ENCODE measurements at regions not wholly inside any gene's neighbourhood (a gene's known extent, or its start where the extent isn't known, plus 50 kb on each side); places are given as distances from the start of the nearest gene placed in this dataset.

GRCh38 chr6:142544199-142544838, 242.5 kb downstream of the ADGRG6 start:
- no peak overlapping the region for H3K4me3 ChIP-seq
- no peak overlapping the region for H3K27ac ChIP-seq
- no peak for DNase-seq (ENCODE audit: extremely low spot score in 2 of 2)
- no peaks in the 10 kb centered on the region for H3K36me3 ChIP-seq
- TF ChIP-seq POLR2A (IDR thresholded peaks at IDR 0.05): no peak
- TF ChIP-seq POLR2AphosphoS5 (IDR thresholded peaks at IDR 0.05; ENCODE audit: insufficient read depth in 1 of 2, low read depth in 1 of 2): no peak
- TF ChIP-seq, protein P1, sequence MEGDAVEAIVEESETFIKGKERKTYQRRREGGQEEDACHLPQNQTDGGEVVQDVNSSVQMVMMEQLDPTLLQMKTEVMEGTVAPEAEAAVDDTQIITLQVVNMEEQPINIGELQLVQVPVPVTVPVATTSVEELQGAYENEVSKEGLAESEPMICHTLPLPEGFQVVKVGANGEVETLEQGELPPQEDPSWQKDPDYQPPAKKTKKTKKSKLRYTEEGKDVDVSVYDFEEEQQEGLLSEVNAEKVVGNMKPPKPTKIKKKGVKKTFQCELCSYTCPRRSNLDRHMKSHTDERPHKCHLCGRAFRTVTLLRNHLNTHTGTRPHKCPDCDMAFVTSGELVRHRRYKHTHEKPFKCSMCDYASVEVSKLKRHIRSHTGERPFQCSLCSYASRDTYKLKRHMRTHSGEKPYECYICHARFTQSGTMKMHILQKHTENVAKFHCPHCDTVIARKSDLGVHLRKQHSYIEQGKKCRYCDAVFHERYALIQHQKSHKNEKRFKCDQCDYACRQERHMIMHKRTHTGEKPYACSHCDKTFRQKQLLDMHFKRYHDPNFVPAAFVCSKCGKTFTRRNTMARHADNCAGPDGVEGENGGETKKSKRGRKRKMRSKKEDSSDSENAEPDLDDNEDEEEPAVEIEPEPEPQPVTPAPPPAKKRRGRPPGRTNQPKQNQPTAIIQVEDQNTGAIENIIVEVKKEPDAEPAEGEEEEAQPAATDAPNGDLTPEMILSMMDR (IDR thresholded peaks at IDR 0.05): no peak
- peaks cover 21% of the 10 kb centered on the region for H3K4me1 ChIP-seq
- no peaks in the 10 kb centered on the region for H3K9me3 ChIP-seq
- intact Hi-C loops (cut with DNase I): no loop called here
- H3K27me3 ChIP-seq: no peaks in the 10 kb centered on the region

GRCh38 chr6:142545147-142545546, 243.3 kb downstream of the ADGRG6 start:
- H3K27ac ChIP-seq: no peak overlapping the region
- intact Hi-C loops (cut with DNase I): no loop called here
- H3K27me3 ChIP-seq: no peaks in the 10 kb centered on the region
- no peak for DNase-seq (ENCODE audit: extremely low spot score in 2 of 2)
- no peak overlapping the region for H3K4me3 ChIP-seq
- TF ChIP-seq POLR2AphosphoS5 (IDR thresholded peaks at IDR 0.05; ENCODE audit: insufficient read depth in 1 of 2, low read depth in 1 of 2): no peak
- TF ChIP-seq, protein P1 (IDR thresholded peaks at IDR 0.05): no peak
- no peak for TF ChIP-seq POLR2A (IDR thresholded peaks at IDR 0.05)
- H3K36me3 ChIP-seq: no peaks in the 10 kb centered on the region
- peaks cover 21% of the 10 kb centered on the region for H3K4me1 ChIP-seq
- no peaks in the 10 kb centered on the region for H3K9me3 ChIP-seq

- intact Hi-C loops (cut with DNase I): no loop called here
- TF ChIP-seq POLR2A (IDR thresholded peaks at IDR 0.05): no peak
- no peak for TF ChIP-seq POLR2AphosphoS5 (IDR thresholded peaks at IDR 0.05; ENCODE audit: insufficient read depth in 1 of 2, low read depth in 1 of 2)
- TF ChIP-seq, protein P1 (IDR thresholded peaks at IDR 0.05): no peak
- H3K4me1 ChIP-seq: peaks cover 5% of the 10 kb centered on the region
- H3K27ac ChIP-seq: no peak overlapping the region
- no peak for DNase-seq (ENCODE audit: extremely low spot score in 2 of 2)
- H3K4me3 ChIP-seq: no peak overlapping the region
- no peaks in the 10 kb centered on the region for H3K27me3 ChIP-seq
- no peaks in the 10 kb centered on the region for H3K36me3 ChIP-seq
- H3K9me3 ChIP-seq: no peaks in the 10 kb centered on the region
Measured at GRCh38 chr6:142548566-142548965, 246.8 kb downstream of the ADGRG6 start.

DNA sequence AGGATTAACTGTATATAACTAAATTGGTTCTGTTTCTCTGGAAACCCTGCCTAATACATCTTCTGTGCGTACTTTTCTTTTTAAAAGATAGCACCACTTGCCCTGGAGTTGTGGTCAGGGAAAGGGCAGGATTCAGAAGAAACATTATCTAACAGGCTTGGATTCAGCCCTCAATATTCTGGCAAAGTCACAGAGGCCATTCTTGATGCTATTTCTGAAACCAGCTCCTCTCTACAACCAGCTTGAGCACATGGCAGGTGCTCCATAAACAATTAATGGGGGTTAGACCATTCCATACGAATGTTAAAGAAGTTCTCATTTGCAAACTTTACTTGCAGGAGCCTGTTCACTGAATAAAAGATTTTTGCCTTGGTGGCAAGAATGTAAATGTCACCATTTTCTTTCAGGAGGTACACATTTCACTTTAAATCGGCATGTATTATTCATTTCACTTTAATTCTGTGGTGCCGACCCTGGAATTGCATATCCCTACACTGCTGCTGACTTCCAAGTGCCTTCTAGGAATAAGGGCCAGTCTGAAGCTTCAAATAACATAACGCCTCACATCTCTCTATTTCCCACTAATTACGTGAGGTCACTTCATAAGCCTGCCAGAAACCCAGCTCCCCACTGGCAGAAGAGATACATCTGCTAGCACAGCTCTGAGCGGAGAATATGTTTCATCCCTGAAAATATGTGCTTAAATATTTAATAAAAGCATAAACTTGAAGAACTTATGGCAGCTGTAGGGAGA, 248.7 kb downstream of the ADGRG6 start:
- intact Hi-C loops (cut with DNase I): no loop called here
- H3K36me3 ChIP-seq: no peaks in the 10 kb centered on the region
- no peak for DNase-seq (ENCODE audit: extremely low spot score in 2 of 2)
- no peaks in the 10 kb centered on the region for H3K27me3 ChIP-seq
- TF ChIP-seq POLR2AphosphoS5 (IDR thresholded peaks at IDR 0.05; ENCODE audit: insufficient read depth in 1 of 2, low read depth in 1 of 2) (no peak), POLR2A (IDR thresholded peaks at IDR 0.05) (no peak)
- TF ChIP-seq, protein P1 (IDR thresholded peaks at IDR 0.05): no peak
- H3K9me3 ChIP-seq: no peaks in the 10 kb centered on the region
- no peak overlapping the region for H3K4me3 ChIP-seq
- H3K4me1 ChIP-seq: no peaks in the 10 kb centered on the region
- no peak overlapping the region for H3K27ac ChIP-seq

DNA sequence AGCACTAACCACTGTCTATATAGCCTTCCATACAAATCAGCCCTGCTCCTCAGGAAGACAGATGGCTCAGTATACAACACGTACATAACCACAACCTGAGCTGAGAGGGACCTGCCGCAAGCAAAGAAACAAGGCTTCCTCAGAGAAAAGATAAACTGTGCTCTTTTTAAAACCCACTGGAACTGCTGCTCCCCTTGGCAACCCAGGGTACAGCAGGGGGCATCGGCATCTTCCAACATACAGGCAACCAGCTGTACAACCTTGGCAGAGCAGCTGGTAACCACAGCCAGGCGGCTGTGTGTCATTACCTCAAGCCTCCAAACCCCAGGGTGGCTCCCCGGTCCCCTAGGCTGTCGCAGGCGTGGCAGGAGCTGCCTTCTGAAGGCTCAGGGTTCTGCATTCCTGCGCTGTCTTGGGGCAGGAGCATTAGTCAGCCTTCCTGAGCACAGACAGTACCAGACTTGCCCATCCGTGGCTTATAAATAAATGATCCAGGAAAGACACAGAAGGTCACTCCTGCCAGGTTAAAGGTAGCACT, 249.5 kb downstream of the ADGRG6 start:
- no peaks in the 10 kb centered on the region for H3K27me3 ChIP-seq
- DNase-seq (ENCODE audit: extremely low spot score in 2 of 2): no peak
- TF ChIP-seq, protein P1 (IDR thresholded peaks at IDR 0.05): no peak
- TF ChIP-seq POLR2AphosphoS5 (IDR thresholded peaks at IDR 0.05; ENCODE audit: insufficient read depth in 1 of 2, low read depth in 1 of 2) (peak in 1 of 2 donors; percentile 38), POLR2A (IDR thresholded peaks at IDR 0.05) (no peak)
- no peaks in the 10 kb centered on the region for H3K9me3 ChIP-seq
- no peak overlapping the region for H3K4me3 ChIP-seq
- no peak overlapping the region for H3K27ac ChIP-seq
- no peaks in the 10 kb centered on the region for H3K36me3 ChIP-seq
- no peaks in the 10 kb centered on the region for H3K4me1 ChIP-seq
- intact Hi-C loops (cut with DNase I): no loop called here
